Neural cell (in vitro differentiated cells): ENCODE measurements at regions not wholly inside any gene's neighbourhood (a gene's known extent, or its start where the extent isn't known, plus 50 kb on each side); places are given as distances from the start of the nearest gene placed in this dataset.

ENCODE experiments used
- POLR2AphosphoS5 ChIP-seq: IDR thresholded peaks from 2 replicates; pipeline ENCODE4 v1.6.1; 2012
- RAD21 ChIP-seq: fragments of 450-650 bp; conservative IDR thresholded peaks from 2 replicates; pipeline ENCODE4 v1.6.1; 2014; ENCODE audit warnings: antibody characterized with exemption, mild to moderate bottlenecking, moderate library complexity
- TF ChIP-seq, protein P1 (sequence below): fragments of 450-650 bp; IDR thresholded peaks from 2 replicates; pipeline ENCODE4 v1.5.1; 2014; ENCODE audit warnings: antibody characterized with exemption, mild to moderate bottlenecking, moderate library complexity; ENCODE audit not compliant: poor library complexity, severe bottlenecking
- TF ChIP-seq, protein P2 (sequence below): IDR thresholded peaks from 2 replicates; pipeline ENCODE4 v1.6.1; 2012; ENCODE audit warnings: borderline replicate concordance

DNA sequence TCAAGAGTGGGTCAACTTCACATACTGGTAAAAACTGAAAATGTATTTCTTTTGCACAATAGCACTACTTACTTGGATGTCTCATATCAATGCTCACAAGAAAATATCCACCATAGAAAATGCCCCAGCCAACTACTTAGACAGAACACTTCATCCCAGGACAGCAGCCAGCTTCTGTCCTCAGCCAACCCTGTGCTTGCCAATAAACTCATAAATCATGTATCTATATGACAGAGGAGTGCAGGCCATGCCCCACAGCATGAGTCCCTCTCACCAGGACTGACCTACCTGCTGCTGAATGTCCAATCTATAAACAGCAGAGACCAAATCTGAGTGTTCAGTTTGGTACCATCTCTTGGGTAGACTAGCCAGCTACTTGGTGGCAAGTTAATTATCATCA, 179.3 kb downstream of the OMA1 start:
- TF ChIP-seq RAD21 (no peak), POLR2AphosphoS5 (no peak)
- TF ChIP-seq, protein P1, sequence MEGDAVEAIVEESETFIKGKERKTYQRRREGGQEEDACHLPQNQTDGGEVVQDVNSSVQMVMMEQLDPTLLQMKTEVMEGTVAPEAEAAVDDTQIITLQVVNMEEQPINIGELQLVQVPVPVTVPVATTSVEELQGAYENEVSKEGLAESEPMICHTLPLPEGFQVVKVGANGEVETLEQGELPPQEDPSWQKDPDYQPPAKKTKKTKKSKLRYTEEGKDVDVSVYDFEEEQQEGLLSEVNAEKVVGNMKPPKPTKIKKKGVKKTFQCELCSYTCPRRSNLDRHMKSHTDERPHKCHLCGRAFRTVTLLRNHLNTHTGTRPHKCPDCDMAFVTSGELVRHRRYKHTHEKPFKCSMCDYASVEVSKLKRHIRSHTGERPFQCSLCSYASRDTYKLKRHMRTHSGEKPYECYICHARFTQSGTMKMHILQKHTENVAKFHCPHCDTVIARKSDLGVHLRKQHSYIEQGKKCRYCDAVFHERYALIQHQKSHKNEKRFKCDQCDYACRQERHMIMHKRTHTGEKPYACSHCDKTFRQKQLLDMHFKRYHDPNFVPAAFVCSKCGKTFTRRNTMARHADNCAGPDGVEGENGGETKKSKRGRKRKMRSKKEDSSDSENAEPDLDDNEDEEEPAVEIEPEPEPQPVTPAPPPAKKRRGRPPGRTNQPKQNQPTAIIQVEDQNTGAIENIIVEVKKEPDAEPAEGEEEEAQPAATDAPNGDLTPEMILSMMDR = no peak
- TF ChIP-seq, protein P2, sequence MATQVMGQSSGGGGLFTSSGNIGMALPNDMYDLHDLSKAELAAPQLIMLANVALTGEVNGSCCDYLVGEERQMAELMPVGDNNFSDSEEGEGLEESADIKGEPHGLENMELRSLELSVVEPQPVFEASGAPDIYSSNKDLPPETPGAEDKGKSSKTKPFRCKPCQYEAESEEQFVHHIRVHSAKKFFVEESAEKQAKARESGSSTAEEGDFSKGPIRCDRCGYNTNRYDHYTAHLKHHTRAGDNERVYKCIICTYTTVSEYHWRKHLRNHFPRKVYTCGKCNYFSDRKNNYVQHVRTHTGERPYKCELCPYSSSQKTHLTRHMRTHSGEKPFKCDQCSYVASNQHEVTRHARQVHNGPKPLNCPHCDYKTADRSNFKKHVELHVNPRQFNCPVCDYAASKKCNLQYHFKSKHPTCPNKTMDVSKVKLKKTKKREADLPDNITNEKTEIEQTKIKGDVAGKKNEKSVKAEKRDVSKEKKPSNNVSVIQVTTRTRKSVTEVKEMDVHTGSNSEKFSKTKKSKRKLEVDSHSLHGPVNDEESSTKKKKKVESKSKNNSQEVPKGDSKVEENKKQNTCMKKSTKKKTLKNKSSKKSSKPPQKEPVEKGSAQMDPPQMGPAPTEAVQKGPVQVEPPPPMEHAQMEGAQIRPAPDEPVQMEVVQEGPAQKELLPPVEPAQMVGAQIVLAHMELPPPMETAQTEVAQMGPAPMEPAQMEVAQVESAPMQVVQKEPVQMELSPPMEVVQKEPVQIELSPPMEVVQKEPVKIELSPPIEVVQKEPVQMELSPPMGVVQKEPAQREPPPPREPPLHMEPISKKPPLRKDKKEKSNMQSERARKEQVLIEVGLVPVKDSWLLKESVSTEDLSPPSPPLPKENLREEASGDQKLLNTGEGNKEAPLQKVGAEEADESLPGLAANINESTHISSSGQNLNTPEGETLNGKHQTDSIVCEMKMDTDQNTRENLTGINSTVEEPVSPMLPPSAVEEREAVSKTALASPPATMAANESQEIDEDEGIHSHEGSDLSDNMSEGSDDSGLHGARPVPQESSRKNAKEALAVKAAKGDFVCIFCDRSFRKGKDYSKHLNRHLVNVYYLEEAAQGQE = no peak
